CD4-positive, alpha-beta T cell (primary cell): ENCODE measurements at regions not wholly inside any gene's neighbourhood (a gene's known extent, or its start where the extent isn't known, plus 50 kb on each side); places are given as distances from the start of the nearest gene placed in this dataset.

Source experiments
- ATAC-seq: fragments of 200-7000 bp; cut with Tn5 transposase; one replicate; pipeline ENCODE4 v1.10.0; 2022; ENCODE audit warnings: mild to moderate bottlenecking; ENCODE audit not compliant: poor library complexity
- CTCF ChIA-PET: fragments of 350-600 bp; sonication (Branson Sonifier 250); formaldehyde crosslinking; loops from one replicate; lab custom pipeline; 2021; ENCODE audit warnings: antibody characterized with exemption, inconsistent platforms; lab: Charles Lee
- POLR2A ChIA-PET: fragments of 350-600 bp; sonication (Branson Sonifier 250); formaldehyde crosslinking; loops from one replicate; lab custom pipeline; 2021; ENCODE audit warnings: antibody characterized with exemption, inconsistent platforms; lab: Charles Lee
- DNase-seq, 14 experiments: peaks; one replicate each; pipeline ENCODE4 v3.0.0-alpha.2; 2013 to 2020; ENCODE audit warnings: mixed read lengths in 2 of 14
- H3K27ac ChIP-seq, 2 donors: one replicate each; pipeline versions ENCODE4 v1.5.1 to v1.7.0; 2013; ENCODE audit warnings: low read length in 2 of 2, low read depth in 1 of 2, mild to moderate bottlenecking in 1 of 2
- H3K27me3 ChIP-seq, 2 experiments: 1 replicate in 1 of 2; 2 replicates in 1 of 2; pipeline versions ENCODE4 v1.6.1 to v1.7.0; 2013; ENCODE audit warnings: low read length in 2 of 2, control low read depth in 1 of 2, mild to moderate bottlenecking in 1 of 2, moderate library complexity in 1 of 2; ENCODE audit not compliant: insufficient read depth in 2 of 2, control insufficient read depth in 1 of 2
- H3K36me3 ChIP-seq: one replicate; pipeline ENCODE4 v1.6.1; 2013; ENCODE audit warnings: low read length, control low read depth; ENCODE audit not compliant: insufficient read depth
- H3K4me1 ChIP-seq: one replicate; pipeline ENCODE4 v1.6.1; 2013; ENCODE audit warnings: low read length, control low read depth; ENCODE audit not compliant: insufficient read depth
- H3K4me3 ChIP-seq: one replicate; pipeline ENCODE4 v1.5.1; 2013; ENCODE audit warnings: mild to moderate bottlenecking, low read length, moderate library complexity
- H3K9me3 ChIP-seq, 2 experiments: 1 replicate in 1 of 2; 2 replicates in 1 of 2; pipeline versions ENCODE4 v1.6.1 to v1.7.0; 2013; ENCODE audit warnings: low read length in 2 of 2, mild to moderate bottlenecking in 2 of 2, control low read depth in 1 of 2, moderate library complexity in 1 of 2; ENCODE audit not compliant: control insufficient read depth in 1 of 2, insufficient read depth in 1 of 2
- H3K27ac Mint-ChIP-seq: one replicate; pipeline ENCODE4 v1.8.0; 2020; ENCODE audit warnings: mixed read lengths
- H3K27me3 Mint-ChIP-seq: one replicate; pipeline ENCODE4 v1.8.0; 2021; ENCODE audit warnings: mixed read lengths
- H3K36me3 Mint-ChIP-seq: one replicate; pipeline ENCODE4 v1.8.0; 2021; ENCODE audit warnings: low read depth, mixed read lengths
- H3K4me1 Mint-ChIP-seq: one replicate; pipeline ENCODE4 v1.8.0; 2021; ENCODE audit warnings: low read depth, mixed read lengths
- H3K4me3 Mint-ChIP-seq: one replicate; pipeline ENCODE4 v1.8.0; 2020; ENCODE audit warnings: mild to moderate bottlenecking, mixed read lengths
- H3K9me3 Mint-ChIP-seq: one replicate; pipeline ENCODE4 v1.8.0; 2020; ENCODE audit warnings: mixed read lengths
- CTCF ChIP-seq: fragments of 200-600 bp; IDR thresholded peaks from one replicate; pipeline ENCODE4 v1.8.0; 2022; ENCODE audit warnings: antibody characterized with exemption, mild to moderate bottlenecking
- intact Hi-C, 2 experiments: fragments of 100-400 bp; cut with DNase I in 1 of 2; cut with micrococcal nuclease in 1 of 2; formaldehyde crosslinking; loops; one replicate each; pipeline versions ENCODE4 v1.15.1 to v1.9.0; 2023 to 2025; cut with DNase I, micrococcal nuclease

GRCh38 chr1:34356853-34357252 is 180.1 kb downstream of the C1orf94 start:
- TF ChIP-seq CTCF = no peak
- H3K27ac Mint-ChIP-seq = no peak overlapping the region
- no peak for DNase-seq
- Histone ChIP-seq H3K9me3 (no peaks in the 10 kb centered on the region), H3K4me3 (no peak overlapping the region), H3K4me1 (no peaks in the 10 kb centered on the region), H3K36me3 (no peaks in the 10 kb centered on the region), H3K27me3 (peaks cover 4 to 12% of the 10 kb centered on the region in 2 experiments), H3K27ac (no peak overlapping the region)
- no peak overlapping the region for H3K4me3 Mint-ChIP-seq
- ATAC-seq = no peak
- no peaks in the 10 kb centered on the region for H3K4me1 Mint-ChIP-seq
- ChIA-PET POLR2A (no interaction called here), CTCF (no interaction called here)
- H3K9me3 Mint-ChIP-seq = no peaks in the 10 kb centered on the region
- H3K27me3 Mint-ChIP-seq = peaks cover 66% of the 10 kb centered on the region
- no peaks in the 10 kb centered on the region for H3K36me3 Mint-ChIP-seq
- intact Hi-C loops = no loop called here

DNA sequence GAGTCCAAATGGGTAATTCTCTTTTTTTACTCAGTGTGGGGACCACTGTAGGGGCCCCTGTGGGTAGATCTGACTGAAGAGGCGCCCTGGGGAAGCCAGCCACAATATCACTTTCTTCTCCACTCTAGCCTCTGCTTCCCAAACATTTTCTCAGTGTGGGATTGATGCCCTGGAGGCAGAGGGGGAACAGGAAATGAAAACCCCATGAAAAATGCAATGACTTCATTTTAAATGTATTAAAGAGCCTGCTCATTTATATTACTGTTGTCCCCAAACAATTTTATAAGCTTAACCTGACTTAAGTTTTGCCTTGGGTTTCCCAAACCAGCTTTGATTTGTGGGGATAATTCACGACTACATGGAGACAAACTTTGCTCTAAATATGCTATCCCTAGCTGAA is 181.9 kb downstream of the C1orf94 start:
- no peak for TF ChIP-seq CTCF
- ATAC-seq = no peak
- no peak overlapping the region for H3K4me3 ChIP-seq
- no peaks in the 10 kb centered on the region for H3K9me3 Mint-ChIP-seq
- H3K27me3 ChIP-seq = peaks cover 4 to 14% of the 10 kb centered on the region in 2 experiments
- ChIA-PET POLR2A (interaction anchor here (0.6 kb wide), 1 partner anchor 52 kb away, joined by 3 read pairs; no protein-coding TSS in a partner anchor), CTCF (no interaction called here)
- no peak overlapping the region for H3K27ac Mint-ChIP-seq
- H3K36me3 Mint-ChIP-seq = no peaks in the 10 kb centered on the region
- H3K9me3 ChIP-seq = peaks cover 0 to 3% of the 10 kb centered on the region in 2 experiments
- H3K4me1 Mint-ChIP-seq = no peaks in the 10 kb centered on the region
- no peak overlapping the region for H3K4me3 Mint-ChIP-seq
- H3K36me3 ChIP-seq = no peaks in the 10 kb centered on the region
- no peak overlapping the region for H3K27ac ChIP-seq
- H3K4me1 ChIP-seq = no peaks in the 10 kb centered on the region
- no peak for DNase-seq
- intact Hi-C loops = no loop called here
- H3K27me3 Mint-ChIP-seq = peaks cover 78% of the 10 kb centered on the region

GRCh38 chr1:34359411-34359810 is 182.7 kb downstream of the C1orf94 start:
- Histone ChIP-seq H3K9me3 (peaks cover 0 to 3% of the 10 kb centered on the region in 2 experiments), H3K4me3 (no peak overlapping the region), H3K27me3 (peaks cover 4 to 17% of the 10 kb centered on the region in 2 experiments), H3K27ac (no peak overlapping the region), H3K4me1 (no peaks in the 10 kb centered on the region), H3K36me3 (no peaks in the 10 kb centered on the region)
- Mint-ChIP-seq H3K4me1 (no peaks in the 10 kb centered on the region), H3K27me3 (peaks cover 85% of the 10 kb centered on the region), H3K9me3 (no peaks in the 10 kb centered on the region), H3K27ac (no peak overlapping the region), H3K36me3 (no peaks in the 10 kb centered on the region), H3K4me3 (no peak overlapping the region)
- no peak for TF ChIP-seq CTCF
- DNase-seq = no peak
- intact Hi-C loops = no loop called here
- POLR2A ChIA-PET = no interaction called here
- CTCF ChIA-PET = no interaction called here
- ATAC-seq = no peak
